ENCODE measurements at regions not wholly inside any gene's neighbourhood (a gene's known extent, or its start where the extent isn't known, plus 50 kb on each side); places are given as distances from the start of the nearest gene placed in this dataset.

- TF ChIP-seq CTCF (conservative IDR thresholded peaks at IDR 0.05; ENCODE audit: low read length), result no peak
- no peak for TF ChIP-seq EZH2phosphoT487 (IDR thresholded peaks at IDR 0.05; ENCODE audit: borderline replicate concordance, low read depth, low read length)
Measured at GRCh38 chr14:94890785-94891184, 120.9 kb upstream of the GSC start.

Data from OCI-LY7 (cell line).